GM12864 (cell line): ENCODE measurements at regions not wholly inside any gene's neighbourhood (a gene's known extent, or its start where the extent isn't known, plus 50 kb on each side); places are given as distances from the start of the nearest gene placed in this dataset.

Experiments
- DNase-seq: peaks from one replicate; pipeline ENCODE4 v3.0.0-alpha.2; 2011; ENCODE audit warnings: low read depth
- H3K4me3 ChIP-seq: 2 replicates; pipeline ENCODE4 v1.5.1; 2011; ENCODE audit warnings: mild to moderate bottlenecking, low read depth, low read length, control low read depth
- TF ChIP-seq, protein P1 (sequence below): IDR thresholded peaks from 2 replicates; pipeline ENCODE4 v1.5.1; 2011; ENCODE audit warnings: low read depth, mild to moderate bottlenecking, moderate library complexity, low read length, control low read depth, inconsistent platforms; ENCODE audit errors: missing control alignments

DNA sequence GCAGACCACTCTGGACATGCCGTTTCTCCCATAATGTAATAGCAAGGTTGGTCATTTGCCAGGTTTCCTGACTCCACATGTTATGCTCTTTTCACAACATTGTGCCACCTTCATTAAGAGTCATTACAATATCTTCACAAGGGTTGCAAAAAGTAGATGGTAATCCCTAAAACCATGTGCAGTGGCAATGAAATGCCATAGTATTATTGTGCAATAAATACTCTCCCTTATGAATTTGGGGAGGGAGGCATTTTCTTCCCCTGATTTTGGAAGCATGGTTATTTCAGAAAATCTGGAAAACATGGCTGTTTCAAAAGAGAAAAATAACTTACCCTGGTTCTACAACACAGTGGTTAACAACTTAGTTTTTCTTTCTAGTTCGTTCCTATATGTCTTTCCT, 75.1 kb downstream of the BLTP1 start:
- TF ChIP-seq, protein P1, sequence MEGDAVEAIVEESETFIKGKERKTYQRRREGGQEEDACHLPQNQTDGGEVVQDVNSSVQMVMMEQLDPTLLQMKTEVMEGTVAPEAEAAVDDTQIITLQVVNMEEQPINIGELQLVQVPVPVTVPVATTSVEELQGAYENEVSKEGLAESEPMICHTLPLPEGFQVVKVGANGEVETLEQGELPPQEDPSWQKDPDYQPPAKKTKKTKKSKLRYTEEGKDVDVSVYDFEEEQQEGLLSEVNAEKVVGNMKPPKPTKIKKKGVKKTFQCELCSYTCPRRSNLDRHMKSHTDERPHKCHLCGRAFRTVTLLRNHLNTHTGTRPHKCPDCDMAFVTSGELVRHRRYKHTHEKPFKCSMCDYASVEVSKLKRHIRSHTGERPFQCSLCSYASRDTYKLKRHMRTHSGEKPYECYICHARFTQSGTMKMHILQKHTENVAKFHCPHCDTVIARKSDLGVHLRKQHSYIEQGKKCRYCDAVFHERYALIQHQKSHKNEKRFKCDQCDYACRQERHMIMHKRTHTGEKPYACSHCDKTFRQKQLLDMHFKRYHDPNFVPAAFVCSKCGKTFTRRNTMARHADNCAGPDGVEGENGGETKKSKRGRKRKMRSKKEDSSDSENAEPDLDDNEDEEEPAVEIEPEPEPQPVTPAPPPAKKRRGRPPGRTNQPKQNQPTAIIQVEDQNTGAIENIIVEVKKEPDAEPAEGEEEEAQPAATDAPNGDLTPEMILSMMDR: no peak
- DNase-seq: no peak
- H3K4me3 ChIP-seq: no peak overlapping the region

DNA sequence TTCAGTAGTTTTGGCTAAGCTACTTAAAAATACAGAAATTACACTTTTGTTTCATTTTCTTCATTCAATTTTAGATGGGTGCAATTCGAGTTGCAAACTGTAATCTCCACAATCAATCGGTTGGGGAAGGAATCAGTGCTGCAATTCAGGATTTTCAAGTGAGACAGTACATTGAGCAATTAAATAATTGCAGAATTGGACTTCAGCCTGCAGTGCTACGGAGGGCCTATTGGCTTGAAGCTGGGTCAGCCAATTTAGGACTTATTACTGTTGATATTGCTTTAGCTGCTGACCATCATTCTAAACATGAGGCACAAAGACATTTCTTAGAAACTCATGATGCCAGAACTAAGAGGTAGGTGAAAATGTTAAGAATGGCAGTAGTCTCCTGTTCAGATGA, 77.7 kb downstream of the BLTP1 start:
- no peak overlapping the region for H3K4me3 ChIP-seq
- no peak for DNase-seq
- TF ChIP-seq, protein P1: no peak

DNA sequence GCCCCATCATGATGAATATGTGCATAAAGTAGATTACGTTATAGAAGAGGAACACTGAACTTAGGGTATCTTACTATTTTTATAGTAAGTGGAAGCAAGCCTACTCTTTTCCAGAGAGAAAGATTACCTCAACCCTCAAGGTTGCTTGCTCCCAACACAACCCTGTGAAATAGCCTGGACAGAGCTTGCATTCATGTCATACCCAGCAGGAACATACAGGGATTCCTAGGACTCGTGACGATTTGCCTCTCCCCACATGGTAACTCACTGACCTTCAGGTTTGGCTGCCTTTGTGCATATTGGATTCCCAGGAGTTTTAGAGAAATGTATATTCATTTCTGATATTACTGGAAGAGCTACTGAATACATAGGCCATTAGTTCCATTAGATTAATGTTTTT, 80.5 kb downstream of the BLTP1 start:
- TF ChIP-seq, protein P1: no peak
- no peak overlapping the region for H3K4me3 ChIP-seq
- DNase-seq: no peak

DNA sequence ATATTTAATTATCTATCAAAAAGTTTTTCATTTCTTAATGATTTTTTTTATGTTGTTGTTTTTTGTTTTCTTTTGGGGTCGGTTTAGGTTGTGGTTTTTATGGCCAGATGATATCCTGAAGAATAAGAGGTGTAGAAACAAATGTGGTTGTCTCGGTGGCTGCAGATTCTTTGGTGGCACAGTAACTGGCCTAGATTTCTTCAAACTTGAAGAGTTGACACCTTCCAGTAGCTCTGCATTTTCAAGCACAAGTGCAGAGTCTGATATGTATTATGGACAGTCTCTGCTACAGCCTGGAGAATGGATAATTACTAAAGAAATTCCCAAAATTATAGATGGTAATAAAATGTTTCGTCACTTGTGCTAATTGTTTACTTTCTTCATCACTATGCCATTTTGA, 82.6 kb downstream of the BLTP1 start:
- no peak for DNase-seq
- TF ChIP-seq, protein P1: no peak
- no peak overlapping the region for H3K4me3 ChIP-seq

DNA sequence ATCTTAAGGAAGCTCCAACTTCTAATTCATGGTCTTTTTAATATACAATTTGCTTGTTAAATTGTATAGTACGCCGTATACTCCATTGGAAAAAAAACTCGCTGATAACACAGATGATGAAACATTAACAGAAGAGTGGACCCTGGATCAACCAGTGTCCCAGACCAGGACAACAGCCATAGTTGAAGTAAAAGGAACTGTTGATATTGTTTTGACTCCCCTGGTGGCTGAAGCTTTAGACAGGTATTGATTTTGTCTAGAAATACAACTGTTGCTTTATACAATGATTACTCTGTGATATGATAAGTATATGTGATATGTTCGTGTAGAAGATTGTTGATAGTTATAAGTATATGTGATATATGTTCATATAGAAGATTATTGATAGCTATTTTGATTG, 91.7 kb downstream of the BLTP1 start:
- DNase-seq: no peak
- TF ChIP-seq, protein P1: no peak
- no peak overlapping the region for H3K4me3 ChIP-seq

DNA sequence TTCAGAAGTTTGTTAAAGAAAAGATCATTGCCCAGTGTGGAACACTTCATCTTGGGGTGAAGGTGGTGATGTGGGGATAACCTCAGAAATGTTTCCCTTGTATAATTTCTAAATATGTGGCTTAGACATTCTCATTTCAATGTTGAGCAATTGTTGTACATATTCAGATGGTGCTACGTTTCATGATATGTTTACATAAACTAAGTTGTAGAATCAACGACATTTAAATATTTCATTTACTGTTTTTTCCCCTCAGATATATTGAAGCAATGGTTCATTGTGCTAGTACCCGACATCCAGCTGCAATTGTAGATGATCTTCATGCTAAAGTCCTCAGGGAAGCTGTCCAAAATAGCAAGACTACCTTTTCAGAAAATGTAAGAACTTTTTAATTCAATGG, 92.6 kb downstream of the BLTP1 start:
- TF ChIP-seq, protein P1: no peak
- no peak overlapping the region for H3K4me3 ChIP-seq
- DNase-seq: no peak

DNA sequence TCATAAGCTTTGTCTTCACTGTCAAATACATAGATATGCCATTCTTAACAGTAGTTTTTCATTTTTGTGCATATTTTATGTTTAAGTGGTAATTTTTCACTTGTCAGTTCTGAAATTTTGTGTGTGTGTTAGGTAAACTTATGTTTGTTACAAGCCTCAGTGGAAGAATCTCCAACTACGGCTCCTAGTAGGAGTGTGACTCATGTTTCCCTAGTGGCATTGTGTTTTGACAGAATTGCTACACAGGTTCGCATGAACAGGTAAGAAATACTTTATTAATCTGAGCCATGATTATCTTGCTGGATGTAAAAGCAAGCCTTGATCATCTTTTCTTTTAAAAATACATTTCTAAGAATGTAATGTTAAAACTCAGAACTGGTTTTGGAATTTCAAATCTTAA, 94.4 kb downstream of the BLTP1 start:
- no peak overlapping the region for H3K4me3 ChIP-seq
- DNase-seq: no peak
- TF ChIP-seq, protein P1: no peak
